T-helper 1 cell treated with Interleukin-12 subunit alpha and Interleukin-12 subunit beta and Interleukin-4 antibody, amounts not matched to agents 30 μg/mL and 1 μg/mL, for 36 hours (primary cell): ENCODE measurements at regions not wholly inside any gene's neighbourhood (a gene's known extent, or its start where the extent isn't known, plus 50 kb on each side); places are given as distances from the start of the nearest gene placed in this dataset.
A peak's percentile ranks its signal among the peaks of the same experiment; 100 is the strongest.

Source experiments
- H3K27ac Mint-ChIP-seq: one replicate; pipeline ENCODE4 v1.8.0; 2021; ENCODE audit warnings: mild to moderate bottlenecking, mixed read lengths
- H3K27me3 Mint-ChIP-seq: one replicate; pipeline ENCODE4 v1.8.0; 2021; ENCODE audit warnings: low read depth, mixed read lengths
- H3K36me3 Mint-ChIP-seq: one replicate; pipeline ENCODE4 v1.8.0; 2021; ENCODE audit warnings: low read depth, mixed read lengths
- H3K4me1 Mint-ChIP-seq: one replicate; pipeline ENCODE4 v1.8.0; 2021; ENCODE audit warnings: low read depth, mixed read lengths
- H3K4me3 Mint-ChIP-seq: one replicate; pipeline ENCODE4 v1.8.0; 2021; ENCODE audit warnings: mild to moderate bottlenecking, moderate library complexity, mixed read lengths
- H3K9me3 Mint-ChIP-seq: one replicate; pipeline ENCODE4 v1.8.0; 2021; ENCODE audit warnings: mixed read lengths

DNA sequence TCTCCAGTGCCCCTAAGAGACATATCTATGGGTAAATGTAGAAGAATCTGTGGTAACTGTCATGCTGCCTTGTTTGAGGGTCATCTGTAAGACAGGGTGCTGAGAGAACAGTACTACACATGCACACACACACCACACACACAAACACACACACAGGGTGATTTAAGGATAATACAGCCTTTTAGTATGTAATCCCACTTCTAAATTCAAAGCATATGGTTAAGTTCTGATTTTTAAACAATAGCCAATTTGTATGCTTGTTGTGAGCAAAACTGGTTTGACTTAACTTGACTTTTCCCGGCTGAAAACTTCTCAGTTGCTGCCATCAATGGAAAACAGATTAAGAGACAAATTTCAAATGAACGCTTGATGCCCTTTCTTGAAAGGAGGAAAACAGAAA, 241.8 kb downstream of the ADGRG6 start:
- no peaks in the 10 kb centered on the region for H3K36me3 Mint-ChIP-seq
- H3K4me3 Mint-ChIP-seq, result no peak overlapping the region
- no peak overlapping the region for H3K27ac Mint-ChIP-seq
- H3K9me3 Mint-ChIP-seq, result peaks cover 3% of the 10 kb centered on the region
- H3K4me1 Mint-ChIP-seq, result peaks cover 12% of the 10 kb centered on the region
- no peaks in the 10 kb centered on the region for H3K27me3 Mint-ChIP-seq

GRCh38 chr6:142544199-142544838, 242.5 kb downstream of the ADGRG6 start:
- no peak overlapping the region for H3K4me3 Mint-ChIP-seq
- no peaks in the 10 kb centered on the region for H3K27me3 Mint-ChIP-seq
- peaks cover 17% of the 10 kb centered on the region for H3K4me1 Mint-ChIP-seq
- no peaks in the 10 kb centered on the region for H3K36me3 Mint-ChIP-seq
- peaks cover 4% of the 10 kb centered on the region for H3K9me3 Mint-ChIP-seq
- peak overlapping the region; percentile 10 for H3K27ac Mint-ChIP-seq

GRCh38 chr6:142545147-142545546, 243.3 kb downstream of the ADGRG6 start:
- Mint-ChIP-seq H3K4me3 (no peak overlapping the region), H3K27ac (no peak overlapping the region), H3K36me3 (no peaks in the 10 kb centered on the region), H3K4me1 (peaks cover 19% of the 10 kb centered on the region), H3K9me3 (peaks cover 4% of the 10 kb centered on the region), H3K27me3 (no peaks in the 10 kb centered on the region)

DNA sequence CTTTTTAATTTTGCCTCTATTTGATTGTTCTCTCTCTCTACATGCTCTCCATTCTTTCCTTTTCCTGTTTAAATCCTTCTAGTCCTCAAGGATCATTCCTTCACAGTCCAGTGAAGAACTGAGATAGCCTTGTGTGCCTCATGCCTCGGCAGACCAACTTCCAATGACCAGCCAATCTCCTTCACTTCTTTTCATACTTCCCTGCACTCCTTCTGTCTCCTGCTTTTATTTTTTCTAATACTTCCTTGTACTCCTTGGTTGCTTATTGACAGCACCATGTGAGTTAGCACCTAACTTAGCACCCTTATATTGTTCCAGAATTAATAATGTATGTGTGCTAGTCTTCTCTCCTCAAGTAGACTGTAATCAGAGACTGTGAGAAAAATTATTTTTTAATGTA, 246.8 kb downstream of the ADGRG6 start:
- no peaks in the 10 kb centered on the region for H3K27me3 Mint-ChIP-seq
- H3K9me3 Mint-ChIP-seq, result peaks cover 4% of the 10 kb centered on the region
- H3K4me3 Mint-ChIP-seq, result no peak overlapping the region
- H3K4me1 Mint-ChIP-seq, result peaks cover 21% of the 10 kb centered on the region
- H3K27ac Mint-ChIP-seq, result no peak overlapping the region
- H3K36me3 Mint-ChIP-seq, result no peaks in the 10 kb centered on the region

GRCh38 chr6:142550310-142551063, 248.7 kb downstream of the ADGRG6 start:
- no peaks in the 10 kb centered on the region for H3K27me3 Mint-ChIP-seq

GRCh38 chr6:142551274-142551811, 249.5 kb downstream of the ADGRG6 start:
- Mint-ChIP-seq H3K9me3 (peaks cover 6% of the 10 kb centered on the region), H3K27me3 (no peaks in the 10 kb centered on the region), H3K4me1 (peaks cover 13% of the 10 kb centered on the region), H3K27ac (no peak overlapping the region), H3K36me3 (no peaks in the 10 kb centered on the region), H3K4me3 (peak overlapping the region; percentile 14)

More at GRCh38 chr6:142550310-142551063, 248.7 kb downstream of the ADGRG6 start:
- peaks cover 13% of the 10 kb centered on the region for H3K4me1 Mint-ChIP-seq
- no peak overlapping the region for H3K27ac Mint-ChIP-seq
- H3K36me3 Mint-ChIP-seq, result no peaks in the 10 kb centered on the region
- H3K4me3 Mint-ChIP-seq, result no peak overlapping the region
- H3K9me3 Mint-ChIP-seq, result peaks cover 4% of the 10 kb centered on the region

- Mint-ChIP-seq H3K4me3 (no peak overlapping the region), H3K9me3 (peaks cover 6% of the 10 kb centered on the region), H3K27ac (no peak overlapping the region), H3K36me3 (no peaks in the 10 kb centered on the region), H3K4me1 (peaks cover 7% of the 10 kb centered on the region), H3K27me3 (no peaks in the 10 kb centered on the region)
These were observed 257.0 kb downstream of the ADGRG6 start for GRCh38 chr6:142558786-142559185.

GRCh38 chr6:142561511-142562265, 259.9 kb downstream of the ADGRG6 start:
- no peaks in the 10 kb centered on the region for H3K36me3 Mint-ChIP-seq
- H3K27me3 Mint-ChIP-seq, result no peaks in the 10 kb centered on the region
- H3K27ac Mint-ChIP-seq, result no peak overlapping the region
- H3K4me1 Mint-ChIP-seq, result peaks cover 11% of the 10 kb centered on the region
- H3K4me3 Mint-ChIP-seq, result no peak overlapping the region
- peaks cover under 1% of the 10 kb centered on the region for H3K9me3 Mint-ChIP-seq

- H3K4me1 Mint-ChIP-seq, result peaks cover 17% of the 10 kb centered on the region
- no peak overlapping the region for H3K27ac Mint-ChIP-seq
- no peak overlapping the region for H3K4me3 Mint-ChIP-seq
- no peaks in the 10 kb centered on the region for H3K27me3 Mint-ChIP-seq
- H3K9me3 Mint-ChIP-seq, result no peaks in the 10 kb centered on the region
- H3K36me3 Mint-ChIP-seq, result no peaks in the 10 kb centered on the region
These were observed 261.1 kb downstream of the ADGRG6 start for GRCh38 chr6:142562865-142563264.

DNA sequence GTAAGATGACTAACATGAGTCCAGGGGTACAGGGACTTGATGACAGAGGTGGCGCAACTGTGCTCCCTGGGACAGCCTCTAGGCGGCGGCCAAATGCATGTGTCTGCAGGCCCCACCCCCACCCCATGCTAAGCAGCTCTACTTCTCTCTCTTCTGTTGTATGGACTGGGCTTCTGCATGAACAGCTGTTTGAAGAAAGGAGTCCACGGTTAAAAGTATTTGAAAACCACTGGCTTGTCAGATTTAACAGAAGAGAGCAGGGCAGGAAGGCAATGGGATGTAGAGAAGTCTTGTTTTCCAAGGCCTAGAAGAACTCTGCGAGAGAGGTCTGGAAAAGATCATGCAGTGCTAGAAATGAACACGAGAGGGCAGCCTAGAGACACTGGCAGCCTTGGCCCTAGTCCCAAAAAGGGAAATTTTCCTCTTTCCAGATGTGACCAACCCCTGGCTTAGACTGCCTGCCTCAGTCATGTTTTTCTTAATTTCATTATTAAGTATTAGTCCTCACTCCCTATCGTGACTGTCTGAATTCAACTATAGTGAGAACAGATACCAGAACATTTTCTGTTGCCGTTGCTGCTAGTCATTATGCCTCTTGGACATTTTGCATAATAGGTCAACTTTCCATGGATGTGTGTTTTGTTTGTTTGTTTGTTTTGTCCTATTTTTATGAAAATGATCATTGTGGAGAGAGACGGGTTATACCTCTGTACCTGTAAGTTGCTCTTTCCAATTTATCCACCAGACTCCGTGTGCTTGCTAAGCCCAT, 265.0 kb downstream of the ADGRG6 start:
- Mint-ChIP-seq H3K27me3 (no peaks in the 10 kb centered on the region), H3K27ac (no peak overlapping the region), H3K36me3 (no peaks in the 10 kb centered on the region), H3K4me1 (peaks cover 39% of the 10 kb centered on the region), H3K4me3 (no peak overlapping the region), H3K9me3 (no peaks in the 10 kb centered on the region)

GRCh38 chr6:142567461-142567860, 265.7 kb downstream of the ADGRG6 start:
- no peaks in the 10 kb centered on the region for H3K27me3 Mint-ChIP-seq
- no peaks in the 10 kb centered on the region for H3K36me3 Mint-ChIP-seq
- H3K4me1 Mint-ChIP-seq, result peaks cover 38% of the 10 kb centered on the region
- H3K27ac Mint-ChIP-seq, result no peak overlapping the region
- H3K9me3 Mint-ChIP-seq, result no peaks in the 10 kb centered on the region
- H3K4me3 Mint-ChIP-seq, result no peak overlapping the region

- Mint-ChIP-seq H3K27ac (peak overlapping the region; percentile 46), H3K4me3 (peak overlapping the region; percentile 32), H3K36me3 (peaks cover 9% of the 10 kb centered on the region), H3K27me3 (no peaks in the 10 kb centered on the region), H3K9me3 (peaks cover 14% of the 10 kb centered on the region), H3K4me1 (peaks cover 38% of the 10 kb centered on the region)
These were observed 267.2 kb downstream of the ADGRG6 start for GRCh38 chr6:142568857-142569597.

GRCh38 chr6:142569676-142570075, 267.9 kb downstream of the ADGRG6 start:
- peaks cover 38% of the 10 kb centered on the region for H3K4me1 Mint-ChIP-seq
- H3K27me3 Mint-ChIP-seq, result no peaks in the 10 kb centered on the region
- H3K4me3 Mint-ChIP-seq, result no peak overlapping the region
- H3K9me3 Mint-ChIP-seq, result peaks cover 20% of the 10 kb centered on the region
- H3K36me3 Mint-ChIP-seq, result peaks cover 13% of the 10 kb centered on the region
- peak overlapping the region; percentile 46 for H3K27ac Mint-ChIP-seq
